Endothelial cell of umbilical vein (primary cell): ENCODE measurements at regions not wholly inside any gene's neighbourhood (a gene's known extent, or its start where the extent isn't known, plus 50 kb on each side); places are given as distances from the start of the nearest gene placed in this dataset.

Experiments
- BruUV-seq: library from RNA; stranded (reverse); fragments of 400-500 nt; replicated peaks from 2 replicates; lab custom pipeline; 2021; lab: Mats Ljungman, UMichigan
- CTCF ChIA-PET: fragments of 300-600, 350-600 bp; sonication (Branson Sonifier 250); formaldehyde crosslinking; loops from one replicate; lab custom pipeline; 2021; ENCODE audit warnings: antibody characterized with exemption, inconsistent platforms; lab: Charles Lee
- POLR2A ChIA-PET: fragments of 300-600, 350-600 bp; sonication (Branson Sonifier 250); formaldehyde crosslinking; loops from one replicate; lab custom pipeline; 2021; ENCODE audit warnings: antibody characterized with exemption, inconsistent platforms; lab: Charles Lee
- DNase-seq: peaks from one replicate; pipeline ENCODE4 v3.0.0-alpha.2; 2011; ENCODE audit warnings: low read depth, low spot score
- FAIRE-seq: peaks from 2 replicates; lab custom pipeline; 2011; peaks lifted over from hg19 to GRCh38; lab: Jason Lieb, UNC
- H2AFZ ChIP-seq: 2 replicates; pipeline ENCODE4 v1.6.0; 2012; ENCODE audit warnings: low read depth, low read length, control low read depth, inconsistent platforms
- H3K27ac ChIP-seq: 2 replicates; pipeline ENCODE4 v1.5.1; 2011; ENCODE audit warnings: low read depth, mild to moderate bottlenecking, control low read depth, low read length, moderate library complexity; ENCODE audit not compliant: insufficient read depth
- H3K27me3 ChIP-seq, 2 experiments: 2 replicates each; pipeline versions ENCODE4 v1.6.0 to v1.6.1; 2011; ENCODE audit warnings: low read length in 2 of 2, mixed read lengths in 1 of 2; ENCODE audit not compliant: control insufficient read depth in 2 of 2, insufficient read depth in 2 of 2
- H3K36me3 ChIP-seq, 2 experiments: 2 replicates in 1 of 2; 3 replicates in 1 of 2; pipeline ENCODE4 v1.5.1; 2011; ENCODE audit warnings: low read length in 2 of 2, mild to moderate bottlenecking in 1 of 2, moderate library complexity in 1 of 2; ENCODE audit not compliant: control insufficient read depth in 2 of 2, insufficient read depth in 2 of 2; ENCODE audit errors: extremely low read depth in 1 of 2
- H3K4me1 ChIP-seq: 3 replicates; pipeline ENCODE4 v1.5.1; 2011; ENCODE audit warnings: mild to moderate bottlenecking, low read length; ENCODE audit not compliant: control insufficient read depth, insufficient read depth; ENCODE audit errors: extremely low read depth
- H3K4me2 ChIP-seq: 2 replicates; pipeline ENCODE4 v1.6.1; 2011; ENCODE audit warnings: low read length, control low read depth, mixed read lengths; ENCODE audit not compliant: insufficient read depth
- H3K4me3 ChIP-seq, 3 experiments: fragments of 200-600 bp in 1 of 3; sonication (generic), shearing (Covaris generic) in 1 of 3; replicated peaks in 1 of 3; 2 replicates each; pipeline ENCODE4 v1.5.1; 2011 to 2016; ENCODE audit warnings: control low read depth in 3 of 3, low read length in 3 of 3, mild to moderate bottlenecking in 2 of 3, inconsistent platforms in 1 of 3, low read depth in 1 of 3, moderate library complexity in 1 of 3; ENCODE audit not compliant: insufficient read depth in 1 of 3
- H3K79me2 ChIP-seq: 2 replicates; pipeline ENCODE4 v1.6.0; 2012; ENCODE audit warnings: low read length, inconsistent platforms; ENCODE audit not compliant: control insufficient read depth, insufficient read depth
- H3K9ac ChIP-seq: replicated peaks from 2 replicates; pipeline ENCODE3; 2011; ENCODE audit warnings: low read length, control low read depth; ENCODE audit not compliant: insufficient read depth; ENCODE audit errors: extremely low read depth
- H3K9me1 ChIP-seq: replicated peaks from 3 replicates; pipeline ENCODE4 v1.6.0; 2011; ENCODE audit warnings: mild to moderate bottlenecking, low read length; ENCODE audit not compliant: control insufficient read depth, insufficient read depth; ENCODE audit errors: extremely low read depth
- H3K9me3 ChIP-seq: replicated peaks from 2 replicates; pipeline ENCODE4 v1.5.1; 2012; ENCODE audit warnings: low read length, inconsistent platforms; ENCODE audit not compliant: control insufficient read depth, insufficient read depth
- H4K20me1 ChIP-seq: replicated peaks from 2 replicates; pipeline ENCODE3; 2011; ENCODE audit warnings: mild to moderate bottlenecking, low read length; ENCODE audit not compliant: control insufficient read depth, insufficient read depth; ENCODE audit errors: extremely low read depth
- EZH2 ChIP-seq: IDR thresholded peaks from 2 replicates; pipeline ENCODE4 v1.6.1; 2012; ENCODE audit warnings: borderline replicate concordance, low read depth, mild to moderate bottlenecking, moderate library complexity, low read length, inconsistent platforms; ENCODE audit not compliant: severe bottlenecking
- FOS ChIP-seq: IDR thresholded peaks from 2 replicates; pipeline ENCODE4 v1.6.1; 2011; ENCODE audit warnings: mild to moderate bottlenecking, low read length, moderate library complexity, borderline replicate concordance; ENCODE audit not compliant: insufficient read depth
- GATA2 ChIP-seq: IDR thresholded peaks from 2 replicates; pipeline ENCODE4 v1.7.0; 2011; ENCODE audit warnings: low read depth, mild to moderate bottlenecking, moderate library complexity, mixed read lengths, low read length; ENCODE audit not compliant: insufficient read length, insufficient read depth
- JUN ChIP-seq: IDR thresholded peaks from 2 replicates; pipeline ENCODE4 v1.6.1; 2011; ENCODE audit warnings: borderline replicate concordance, low read depth; ENCODE audit not compliant: insufficient read length, insufficient read depth
- MYC ChIP-seq: IDR thresholded peaks from one replicate; pipeline ENCODE4 v1.6.1; 2011; ENCODE audit warnings: mild to moderate bottlenecking, low read depth, low read length
- POLR2A ChIP-seq: IDR thresholded peaks from 2 replicates; pipeline ENCODE4 v1.6.1; 2012; ENCODE audit warnings: low read depth, mild to moderate bottlenecking, control low read depth, low read length
- POLR2AphosphoS5 ChIP-seq: IDR thresholded peaks from 2 replicates; pipeline ENCODE4 v1.6.1; 2012; ENCODE audit warnings: low read depth, mild to moderate bottlenecking, control low read depth, low read length, moderate library complexity; ENCODE audit not compliant: insufficient read depth
- dilution Hi-C: fragments of 300-500 bp; cut with MboI; formaldehyde crosslinking; loops from one replicate; pipeline ENCODE4 v1.15.0; 2019; ENCODE audit warnings: low sequenced_read_pairs; ENCODE audit not compliant: extremely low pct_ligation_motif_present
- intact Hi-C: fragments of 100-400 bp; cut with micrococcal nuclease; formaldehyde crosslinking; loops from one replicate; pipeline ENCODE4 v1.10.0; 2022
- TF ChIP-seq, protein P1 (sequence below): IDR thresholded peaks from 2 replicates; pipeline ENCODE4 v1.6.1; 2011; ENCODE audit not compliant: insufficient read depth, insufficient read length
- TF ChIP-seq, protein P2 (sequence below), 2 donors: IDR thresholded peaks; 1 replicate in 1 of 2; 2 replicates in 1 of 2; pipeline ENCODE4 v1.5.1; 2011; ENCODE audit warnings: low read length in 2 of 2, mild to moderate bottlenecking in 2 of 2, moderate library complexity in 2 of 2, control low read depth in 1 of 2, inconsistent platforms in 1 of 2, low read depth in 1 of 2; ENCODE audit not compliant: insufficient read depth in 1 of 2; ENCODE audit errors: extremely low read depth in 1 of 2

DNA sequence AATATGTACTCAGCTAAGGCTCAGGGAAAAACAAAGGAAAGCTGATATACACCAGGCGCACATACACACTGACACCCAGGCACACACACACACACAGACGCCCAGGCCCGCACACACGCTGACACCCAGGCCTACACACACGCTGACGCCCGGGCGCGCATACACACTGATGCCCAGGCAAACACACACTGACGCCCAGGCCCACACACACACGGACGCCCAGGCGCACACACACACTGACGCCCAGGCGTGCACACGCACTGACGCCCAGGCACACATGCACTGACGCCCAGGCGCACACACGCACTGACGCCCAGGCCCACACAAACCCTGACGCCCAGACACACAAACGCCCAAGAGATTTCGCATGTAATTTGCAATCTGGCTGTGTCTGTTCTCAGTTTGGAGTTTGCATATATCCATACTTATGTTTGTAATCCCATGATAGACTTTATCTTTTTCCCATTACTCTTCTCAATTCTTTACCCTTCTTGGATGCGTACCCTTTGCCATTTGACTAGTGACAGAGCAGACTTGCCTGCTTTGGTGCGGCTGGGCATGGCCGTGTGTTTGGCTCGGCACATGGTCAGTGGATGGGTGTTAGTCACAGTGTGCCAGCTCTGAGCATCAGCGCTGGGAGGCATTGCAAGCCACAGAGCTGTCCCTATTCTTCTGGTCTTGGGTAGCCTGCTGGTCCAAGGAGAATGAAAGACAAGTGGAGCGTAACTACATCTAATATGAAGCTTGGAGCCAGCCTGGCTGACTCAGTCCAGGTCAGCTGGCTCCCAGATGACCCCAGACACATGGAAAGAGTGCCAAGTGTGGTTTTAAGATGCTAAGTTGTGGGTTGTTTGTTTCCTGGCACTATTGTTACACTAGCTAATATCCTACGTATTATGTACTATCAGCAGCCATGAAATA, 632.4 kb upstream of the ZFP42 start:
- DNase-seq (no peak), FAIRE-seq (no peak)
- dilution Hi-C loops (no loop called here), intact Hi-C loops (no loop called here)
- Histone ChIP-seq H3K9me3 (no peaks in the 10 kb centered on the region), H3K4me3 (no peak overlapping the region), H3K36me3 (no peaks in the 10 kb centered on the region), H3K4me1 (no peaks in the 10 kb centered on the region), H3K9ac (no peak overlapping the region), H3K9me1 (no peaks in the 10 kb centered on the region), H3K27me3 (no peaks in the 10 kb centered on the region), H2AFZ (no peak overlapping the region), H3K4me2 (no peak overlapping the region), H4K20me1 (no peaks in the 10 kb centered on the region), H3K79me2 (no peaks in the 10 kb centered on the region), H3K27ac (no peak overlapping the region)
- BruUV-seq = no TSS peak
- ChIA-PET POLR2A (no interaction called here), CTCF (no interaction called here)
- TF ChIP-seq MYC = no peak
- no peak for TF ChIP-seq EZH2
- TF ChIP-seq, protein P1, sequence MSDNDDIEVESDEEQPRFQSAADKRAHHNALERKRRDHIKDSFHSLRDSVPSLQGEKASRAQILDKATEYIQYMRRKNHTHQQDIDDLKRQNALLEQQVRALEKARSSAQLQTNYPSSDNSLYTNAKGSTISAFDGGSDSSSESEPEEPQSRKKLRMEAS = no peak
- no peak for TF ChIP-seq JUN
- no peak for TF ChIP-seq POLR2A
- no peak for TF ChIP-seq POLR2AphosphoS5
- TF ChIP-seq GATA2 = no peak
- TF ChIP-seq, protein P2, sequence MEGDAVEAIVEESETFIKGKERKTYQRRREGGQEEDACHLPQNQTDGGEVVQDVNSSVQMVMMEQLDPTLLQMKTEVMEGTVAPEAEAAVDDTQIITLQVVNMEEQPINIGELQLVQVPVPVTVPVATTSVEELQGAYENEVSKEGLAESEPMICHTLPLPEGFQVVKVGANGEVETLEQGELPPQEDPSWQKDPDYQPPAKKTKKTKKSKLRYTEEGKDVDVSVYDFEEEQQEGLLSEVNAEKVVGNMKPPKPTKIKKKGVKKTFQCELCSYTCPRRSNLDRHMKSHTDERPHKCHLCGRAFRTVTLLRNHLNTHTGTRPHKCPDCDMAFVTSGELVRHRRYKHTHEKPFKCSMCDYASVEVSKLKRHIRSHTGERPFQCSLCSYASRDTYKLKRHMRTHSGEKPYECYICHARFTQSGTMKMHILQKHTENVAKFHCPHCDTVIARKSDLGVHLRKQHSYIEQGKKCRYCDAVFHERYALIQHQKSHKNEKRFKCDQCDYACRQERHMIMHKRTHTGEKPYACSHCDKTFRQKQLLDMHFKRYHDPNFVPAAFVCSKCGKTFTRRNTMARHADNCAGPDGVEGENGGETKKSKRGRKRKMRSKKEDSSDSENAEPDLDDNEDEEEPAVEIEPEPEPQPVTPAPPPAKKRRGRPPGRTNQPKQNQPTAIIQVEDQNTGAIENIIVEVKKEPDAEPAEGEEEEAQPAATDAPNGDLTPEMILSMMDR (IDR thresholded peaks at IDR 0.05; ENCODE audit: extremely low read depth in 1 of 2, insufficient read depth in 1 of 2, low read depth in 1 of 2, low read length in 2 of 2) = no peak
- TF ChIP-seq FOS = no peak
